IMR-90 (cell line): ENCODE measurements at regions not wholly inside any gene's neighbourhood (a gene's known extent, or its start where the extent isn't known, plus 50 kb on each side); places are given as distances from the start of the nearest gene placed in this dataset.

Source experiments
- ATAC-seq: fragments of 200-7000 bp; cut with Tn5 transposase; 2 replicates; pipeline ENCODE4 v1.9.1; 2020; ENCODE audit warnings: low read depth, mild to moderate bottlenecking, moderate library complexity
- BruUV-seq: library from RNA; stranded (reverse); fragments of 400-500 nt; replicated peaks from 2 replicates; lab custom pipeline; 2021; lab: Mats Ljungman, UMichigan
- CTCF ChIA-PET: fragments of 300-600 bp; formaldehyde crosslinking; extraction: SDS; loops from one replicate; lab custom pipeline; 2021; ENCODE audit warnings: antibody characterized with exemption; lab: Yijun Ruan, JAX
- POLR2A ChIA-PET: fragments of 300-600 bp; sonication (Branson Sonifier 250); formaldehyde crosslinking; loops from one replicate; lab custom pipeline; 2022; ENCODE audit warnings: antibody characterized with exemption; ENCODE audit not compliant: unreplicated experiment; lab: Charles Lee
- DNase-seq: peaks from one replicate; pipeline ENCODE4 v3.0.0; 2013
- H2AFZ ChIP-seq: replicated peaks from 2 replicates; pipeline ENCODE3; 2013; ENCODE audit warnings: low read length, mild to moderate bottlenecking; ENCODE audit not compliant: poor library complexity
- H2AK5ac ChIP-seq: 2 replicates; pipeline ENCODE4 v1.6.1; 2013; ENCODE audit warnings: low read depth, low read length, inconsistent platforms
- H2AK9ac ChIP-seq: replicated peaks from 2 replicates; pipeline ENCODE3; 2013; ENCODE audit warnings: mild to moderate bottlenecking, low read depth, low read length, moderate library complexity; ENCODE audit not compliant: poor library complexity
- H2BK120ac ChIP-seq: 2 replicates; pipeline ENCODE4 v1.6.1; 2013; ENCODE audit warnings: low read depth, low read length, inconsistent platforms
- H2BK15ac ChIP-seq: 3 replicates; pipeline ENCODE4 v1.6.1; 2013; ENCODE audit warnings: low read depth, low read length, inconsistent platforms
- H2BK20ac ChIP-seq: 2 replicates; pipeline ENCODE4 v1.6.1; 2013; ENCODE audit warnings: low read depth, mild to moderate bottlenecking, inconsistent platforms, low read length, moderate library complexity
- H2BK5ac ChIP-seq: 2 replicates; pipeline ENCODE4 v1.6.1; 2013; ENCODE audit warnings: mild to moderate bottlenecking, low read depth, low read length, inconsistent platforms; ENCODE audit not compliant: poor library complexity, severe bottlenecking
- H3K14ac ChIP-seq: replicated peaks from 2 replicates; pipeline ENCODE4 v1.6.1; 2013; ENCODE audit warnings: low read depth, low read length, inconsistent platforms
- H3K18ac ChIP-seq: 2 replicates; pipeline ENCODE4 v1.6.1; 2013; ENCODE audit warnings: low read depth, low read length, control low read depth
- H3K23ac ChIP-seq: 2 replicates; pipeline ENCODE4 v1.6.1; 2013; ENCODE audit warnings: low read depth, low read length, inconsistent platforms
- H3K27ac ChIP-seq: 2 replicates; pipeline ENCODE4 v1.5.1; 2013; ENCODE audit warnings: mild to moderate bottlenecking, control low read depth, low read length; ENCODE audit not compliant: insufficient read depth
- H3K27me3 ChIP-seq: 2 replicates; pipeline ENCODE4 v1.6.1; 2013; ENCODE audit warnings: low read length; ENCODE audit not compliant: control insufficient read depth, insufficient read depth
- H3K36me3 ChIP-seq: 2 replicates; pipeline ENCODE4 v1.6.1; 2013; ENCODE audit warnings: low read length, mixed read lengths; ENCODE audit not compliant: control insufficient read depth, insufficient read depth
- H3K4ac ChIP-seq: 2 replicates; pipeline ENCODE4 v1.6.1; 2013; ENCODE audit warnings: low read depth, low read length, inconsistent platforms
- H3K4me1 ChIP-seq: 2 replicates; pipeline ENCODE4 v1.6.1; 2013; ENCODE audit warnings: low read length, mixed read lengths; ENCODE audit not compliant: control insufficient read depth, insufficient read depth
- H3K4me2 ChIP-seq: 2 replicates; pipeline ENCODE4 v1.6.1; 2013; ENCODE audit warnings: low read depth, mild to moderate bottlenecking, control low read depth, low read length, moderate library complexity
- H3K4me3 ChIP-seq: 2 replicates; pipeline ENCODE4 v1.5.1; 2013; ENCODE audit warnings: low read depth, mild to moderate bottlenecking, control low read depth, low read length, moderate library complexity; ENCODE audit not compliant: insufficient read depth
- H3K56ac ChIP-seq: 2 replicates; pipeline ENCODE4 v1.6.1; 2013; ENCODE audit warnings: low read length, inconsistent platforms; ENCODE audit not compliant: insufficient read depth; ENCODE audit errors: extremely low read depth
- H3K79me1 ChIP-seq, 2 experiments: 2 replicates each; pipeline ENCODE4 v1.6.1; 2013; ENCODE audit warnings: low read length in 2 of 2, inconsistent platforms in 1 of 2, low read depth in 1 of 2
- H3K9ac ChIP-seq: 2 replicates; pipeline ENCODE4 v1.6.1; 2013; ENCODE audit warnings: low read depth, low read length, control low read depth
- H3K9me1 ChIP-seq: 2 replicates; pipeline ENCODE4 v1.6.1; 2013; ENCODE audit warnings: low read length, inconsistent platforms; ENCODE audit not compliant: insufficient read depth
- H3K9me3 ChIP-seq: 2 replicates; pipeline ENCODE4 v1.6.1; 2013; ENCODE audit warnings: low read length; ENCODE audit not compliant: control insufficient read depth, insufficient read depth
- H4K20me1 ChIP-seq: 2 replicates; pipeline ENCODE4 v1.6.1; 2013; ENCODE audit warnings: low read length, inconsistent platforms; ENCODE audit not compliant: insufficient read depth
- H4K5ac ChIP-seq: 2 replicates; pipeline ENCODE4 v1.6.1; 2013; ENCODE audit warnings: mild to moderate bottlenecking, low read depth, low read length, control low read depth
- H4K8ac ChIP-seq, 2 experiments: 2 replicates each; pipeline ENCODE4 v1.6.1; 2013; ENCODE audit warnings: low read depth in 2 of 2, low read length in 2 of 2, control low read depth in 1 of 2, inconsistent platforms in 1 of 2
- H4K91ac ChIP-seq: 2 replicates; pipeline ENCODE4 v1.6.1; 2013; ENCODE audit warnings: low read depth, low read length, inconsistent platforms; ENCODE audit not compliant: insufficient read depth
- CEBPB ChIP-seq: IDR thresholded peaks from 2 replicates; pipeline ENCODE4 v1.6.1; 2012; ENCODE audit warnings: low read depth, low read length, improper control_type of control experiment
- CHD1 ChIP-seq: IDR thresholded peaks from 2 replicates; pipeline ENCODE4 v1.6.1; 2012; ENCODE audit warnings: low read depth, low read length, improper control_type of control experiment
- FOS ChIP-seq: fragments of 150-350 bp; IDR thresholded peaks from 2 replicates; pipeline ENCODE4 v1.6.1; 2016; ENCODE audit warnings: low read depth, low read length
- MAFK ChIP-seq: IDR thresholded peaks from 2 replicates; pipeline ENCODE4 v1.6.1; 2012; ENCODE audit warnings: low read depth, low read length, improper control_type of control experiment
- MAZ ChIP-seq: IDR thresholded peaks from 2 replicates; pipeline ENCODE4 v1.6.1; 2012; ENCODE audit warnings: low read depth, mild to moderate bottlenecking, low read length, improper control_type of control experiment, moderate library complexity, borderline replicate concordance
- MXI1 ChIP-seq: IDR thresholded peaks from 2 replicates; pipeline ENCODE4 v1.6.1; 2012; ENCODE audit warnings: low read depth, mild to moderate bottlenecking, low read length, moderate library complexity, borderline replicate concordance
- NFE2L2 ChIP-seq: fragments of 150-350 bp; IDR thresholded peaks from 2 replicates; pipeline ENCODE4 v1.6.1; 2016; ENCODE audit warnings: low read depth, mild to moderate bottlenecking, low read length
- POLR2A ChIP-seq: IDR thresholded peaks from 2 replicates; pipeline ENCODE4 v1.6.1; 2012; ENCODE audit warnings: mild to moderate bottlenecking, low read depth, low read length
- RAD21 ChIP-seq: IDR thresholded peaks from 2 replicates; pipeline ENCODE4 v1.6.1; 2012; ENCODE audit warnings: low read length, improper control_type of control experiment
- RFX5 ChIP-seq: IDR thresholded peaks from 2 replicates; pipeline ENCODE4 v1.8.0; 2012; ENCODE audit warnings: low read depth, mild to moderate bottlenecking, low read length, moderate library complexity
- SMC3 ChIP-seq: fragments of 150-350 bp; IDR thresholded peaks from 2 replicates; pipeline ENCODE4 v1.6.1; 2016; ENCODE audit warnings: low read depth, mild to moderate bottlenecking, antibody characterized with exemption, low read length, moderate library complexity
- WGBS, 2 experiments: methylation state at CpG; one replicate each; pipeline versions ENCODE4 v1.1.5 to v1.1.7; 2013; ENCODE audit warnings: missing lambda C conversion rate in 2 of 2; ENCODE audit not compliant: insufficient read length in 1 of 2; ENCODE audit errors: extremely low coverage in 2 of 2; 5-methylcytosine and 5-hydroxymethylcytosine counted together
- dilution Hi-C: fragments of 300-500 bp; cut with HindIII; formaldehyde crosslinking; loops from one replicate; pipeline ENCODE4 v1.14.3; 2018; ENCODE audit warnings: low sequenced_read_pairs; ENCODE audit not compliant: unreplicated experiment
- in situ Hi-C: fragments of 300-500 bp; cut with MboI; formaldehyde crosslinking; loops from 3 replicates; pipeline ENCODE4 v1.14.3; 2019; ENCODE audit warnings: low sequenced_read_pairs, inconsistent platforms, mixed read lengths
- intact Hi-C: fragments of 100-400 bp; cut with micrococcal nuclease; formaldehyde crosslinking; loops from 2 replicates; pipeline ENCODE4 v1.10.0; 2022
- TF ChIP-seq, protein P1 (sequence below): conservative IDR thresholded peaks from 2 replicates; pipeline ENCODE4 v1.5.1; 2012; ENCODE audit warnings: mild to moderate bottlenecking, low read depth, low read length, improper control_type of control experiment
- TF ChIP-seq, protein P2 (sequence below): fragments of 150-350 bp; IDR thresholded peaks from 2 replicates; pipeline ENCODE4 v1.6.1; 2016; ENCODE audit warnings: low read depth, mild to moderate bottlenecking, low read length, moderate library complexity, borderline replicate concordance
- TF ChIP-seq, protein P3 (sequence below): fragments of 150-350 bp; IDR thresholded peaks from 2 replicates; pipeline ENCODE4 v1.6.1; 2017; ENCODE audit warnings: mild to moderate bottlenecking, antibody characterized with exemption, low read length, low read depth

DNA sequence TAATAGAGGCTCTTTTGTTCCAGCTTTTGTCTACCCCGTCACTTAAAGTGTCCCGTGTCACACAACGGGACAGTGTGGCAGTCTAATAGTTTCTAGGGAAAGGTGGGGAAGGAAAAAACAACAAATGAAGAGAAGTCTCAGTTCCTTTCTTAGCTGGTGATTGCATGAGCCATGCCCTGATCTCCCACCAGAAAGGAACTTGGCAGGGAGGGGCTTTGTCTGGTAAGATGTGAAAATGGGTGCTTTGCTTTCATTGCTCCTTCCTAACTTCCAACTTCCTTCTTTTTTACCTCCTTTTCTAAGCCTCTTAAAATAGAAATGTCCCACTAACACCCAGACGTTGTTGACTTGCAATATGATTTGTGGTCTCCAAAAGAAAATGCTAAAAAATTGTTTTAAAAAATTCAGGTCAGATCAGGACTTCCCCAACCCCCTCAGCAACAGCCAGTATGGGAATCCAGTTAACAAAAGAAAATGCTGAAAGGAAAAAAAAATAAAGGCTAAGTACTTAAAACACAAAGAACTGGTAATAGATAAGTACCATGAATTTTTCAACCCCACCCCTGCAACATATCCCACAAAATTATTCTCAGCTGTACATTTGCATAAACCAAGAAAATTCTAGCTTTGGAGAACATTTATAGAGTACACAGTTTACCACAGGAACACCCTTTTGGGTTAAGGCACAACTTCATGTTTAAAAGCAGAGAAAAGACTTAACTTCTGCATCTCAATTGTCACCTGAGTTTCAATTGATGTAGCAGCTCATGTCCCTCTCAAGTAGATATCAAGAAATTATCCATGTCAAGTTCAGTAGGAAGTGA, 106.2 kb downstream of the NIBAN1 start:
- Histone ChIP-seq H4K91ac (no peak overlapping the region), H3K36me3 (no peaks in the 10 kb centered on the region), H3K18ac (peak overlapping the region; percentile 76), H2AK5ac (peak overlapping the region; percentile 18; the same call in 1 of the 2 replicates), H3K4me1 (peaks cover 5% of the 10 kb centered on the region), H2AK9ac (no peak overlapping the region), H3K9ac (no peak overlapping the region), H4K8ac (0 out of 4 replicates have a peak overlapping the region, but pooled peaks of 1 of the 2 experiments have one; percentile 33), H2BK20ac (peak overlapping the region; percentile 40; the same call in 1 of the 2 replicates), H3K9me3 (no peaks in the 10 kb centered on the region), H3K4me3 (no peak overlapping the region), H3K27ac (no peak overlapping the region), H3K9me1 (0 out of 2 replicates have a peak, but pooled peaks cover 6% of the 10 kb centered on the region), H3K23ac (no peak overlapping the region), H4K5ac (no peak overlapping the region), H2BK120ac (peak overlapping the region; percentile 22; the same call in 1 of the 2 replicates), H3K4me2 (no peak overlapping the region; the same call in 1 of the 2 replicates), H3K14ac (no peak overlapping the region; the same call in 1 of the 2 replicates), H3K27me3 (no peaks in the 10 kb centered on the region), H3K4ac (peak overlapping the region; percentile 19; the same call in 1 of the 2 replicates), H2BK15ac (peak overlapping the region; percentile 13; the same call in 1 of the 3 replicates), H3K56ac (no peak overlapping the region), H2BK5ac (no peak overlapping the region), H2AFZ (no peak overlapping the region), H4K20me1 (no peaks in the 10 kb centered on the region; the same call in 1 of the 2 replicates), H3K79me1 (no peaks in the 10 kb centered on the region)
- POLR2A ChIA-PET = no interaction called here
- CTCF ChIA-PET = interaction anchor here (0.9 kb wide), 1 partner anchor 10 kb away, joined by 3 read pairs; no protein-coding TSS in a partner anchor
- no TSS peak for BruUV-seq
- 60% methylated on average over 1 of the region's 4 CpGs; no CpG with 5 or more reads in 1 of the 2 experiments for WGBS, 2 experiments
- ATAC-seq = no peak
- intact Hi-C loops (no loop called here), dilution Hi-C loops (no loop called here), in situ Hi-C loops (no loop called here)
- DNase-seq = no peak
- TF ChIP-seq NFE2L2 (no peak), MXI1 (no peak), MAFK (no peak), SMC3 (no peak), RFX5 (no peak), FOS (no peak), CHD1 (no peak), CEBPB (no peak), POLR2A (no peak), RAD21 (no peak), MAZ (no peak)
- TF ChIP-seq, protein P1, sequence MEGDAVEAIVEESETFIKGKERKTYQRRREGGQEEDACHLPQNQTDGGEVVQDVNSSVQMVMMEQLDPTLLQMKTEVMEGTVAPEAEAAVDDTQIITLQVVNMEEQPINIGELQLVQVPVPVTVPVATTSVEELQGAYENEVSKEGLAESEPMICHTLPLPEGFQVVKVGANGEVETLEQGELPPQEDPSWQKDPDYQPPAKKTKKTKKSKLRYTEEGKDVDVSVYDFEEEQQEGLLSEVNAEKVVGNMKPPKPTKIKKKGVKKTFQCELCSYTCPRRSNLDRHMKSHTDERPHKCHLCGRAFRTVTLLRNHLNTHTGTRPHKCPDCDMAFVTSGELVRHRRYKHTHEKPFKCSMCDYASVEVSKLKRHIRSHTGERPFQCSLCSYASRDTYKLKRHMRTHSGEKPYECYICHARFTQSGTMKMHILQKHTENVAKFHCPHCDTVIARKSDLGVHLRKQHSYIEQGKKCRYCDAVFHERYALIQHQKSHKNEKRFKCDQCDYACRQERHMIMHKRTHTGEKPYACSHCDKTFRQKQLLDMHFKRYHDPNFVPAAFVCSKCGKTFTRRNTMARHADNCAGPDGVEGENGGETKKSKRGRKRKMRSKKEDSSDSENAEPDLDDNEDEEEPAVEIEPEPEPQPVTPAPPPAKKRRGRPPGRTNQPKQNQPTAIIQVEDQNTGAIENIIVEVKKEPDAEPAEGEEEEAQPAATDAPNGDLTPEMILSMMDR = no peak
- TF ChIP-seq, protein P2, sequence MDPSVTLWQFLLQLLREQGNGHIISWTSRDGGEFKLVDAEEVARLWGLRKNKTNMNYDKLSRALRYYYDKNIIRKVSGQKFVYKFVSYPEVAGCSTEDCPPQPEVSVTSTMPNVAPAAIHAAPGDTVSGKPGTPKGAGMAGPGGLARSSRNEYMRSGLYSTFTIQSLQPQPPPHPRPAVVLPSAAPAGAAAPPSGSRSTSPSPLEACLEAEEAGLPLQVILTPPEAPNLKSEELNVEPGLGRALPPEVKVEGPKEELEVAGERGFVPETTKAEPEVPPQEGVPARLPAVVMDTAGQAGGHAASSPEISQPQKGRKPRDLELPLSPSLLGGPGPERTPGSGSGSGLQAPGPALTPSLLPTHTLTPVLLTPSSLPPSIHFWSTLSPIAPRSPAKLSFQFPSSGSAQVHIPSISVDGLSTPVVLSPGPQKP = no peak
- TF ChIP-seq, protein P3, sequence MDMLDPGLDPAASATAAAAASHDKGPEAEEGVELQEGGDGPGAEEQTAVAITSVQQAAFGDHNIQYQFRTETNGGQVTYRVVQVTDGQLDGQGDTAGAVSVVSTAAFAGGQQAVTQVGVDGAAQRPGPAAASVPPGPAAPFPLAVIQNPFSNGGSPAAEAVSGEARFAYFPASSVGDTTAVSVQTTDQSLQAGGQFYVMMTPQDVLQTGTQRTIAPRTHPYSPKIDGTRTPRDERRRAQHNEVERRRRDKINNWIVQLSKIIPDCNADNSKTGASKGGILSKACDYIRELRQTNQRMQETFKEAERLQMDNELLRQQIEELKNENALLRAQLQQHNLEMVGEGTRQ = no peak
